Pancreas (tissue), 10 donors: ENCODE measurements at regions not wholly inside any gene's neighbourhood (a gene's known extent, or its start where the extent isn't known, plus 50 kb on each side); places are given as distances from the start of the nearest gene placed in this dataset.

ENCODE experiments used
- ATAC-seq, 4 donors: fragments of 200-7000 bp; cut with Tn5 transposase; one replicate each; pipeline versions ENCODE4 v1.8.0 to v1.9.1; 2020; ENCODE audit warnings: mild to moderate bottlenecking in 4 of 4, moderate library complexity in 4 of 4
- DNase-seq, 6 donors: peaks; one replicate each; pipeline ENCODE4 v3.0.0-alpha.2; 2020
- FAIRE-seq: peaks from 2 replicates; lab custom pipeline; 2012; peaks lifted over from hg19 to GRCh38; lab: Jason Lieb, UNC
- H3K27ac ChIP-seq, 4 donors: fragments of 200-600 bp; sonication (generic); 1 replicate in 3 of 4; 2 replicates in 1 of 4; pipeline versions ENCODE4 v1.5.0 to v1.8.0; 2020
- H3K27me3 ChIP-seq, 4 donors: fragments of 200-600 bp; one replicate each; pipeline ENCODE4 v1.8.0; 2021
- H3K36me3 ChIP-seq, 3 donors: fragments of 200-600 bp; sonication (generic) in 1 of 3; one replicate each; pipeline versions ENCODE4 v1.5.0 to v1.8.0; 2020 to 2021
- H3K4me1 ChIP-seq, 3 donors: fragments of 200-600 bp; one replicate each; pipeline ENCODE4 v1.8.0; 2021
- H3K4me3 ChIP-seq, 4 donors: fragments of 200-600 bp; sonication (generic) in 2 of 4; one replicate each; pipeline versions ENCODE4 v1.5.0 to v1.8.0; 2020 to 2021
- H3K9me3 ChIP-seq, 4 donors: fragments of 200-600 bp; one replicate each; pipeline ENCODE4 v1.8.0; 2021
- CTCF ChIP-seq, 4 donors: fragments of 200-600 bp; sonication (generic) in 3 of 4; IDR thresholded peaks; one replicate each; pipeline versions ENCODE4 v1.5.0 to v1.8.0; 2021; ENCODE audit warnings: antibody characterized with exemption in 4 of 4
- WGBS, 2 donors: extraction: QIAGEN DNeasy Blood & Tissue Kit; methylation state at CpG; one replicate each; pipeline ENCODE4 v1.1.7; 2013; 5-methylcytosine and 5-hydroxymethylcytosine counted together
- intact Hi-C, 3 donors: fragments of 100-400 bp; cut with DNase I; formaldehyde crosslinking; loops; one replicate each; pipeline versions ENCODE4 v1.11.1 to v1.14.2; 2022
- donor health status: healthy with polysubstance abuse.
- donor health status: DM: no; HTN: no; CAD: no; lungs with moderate emphysema.
- donor health status: DM: no; HTN: no; CAD: no.
- donor health status: control.
- donor health status: control.
- donor health status: Bipolar disorder and iron deficiency.
- donor health status: DM: yes; HTN: yes; CAD: no.
- donor health status: DM: no; HTN: no; CAD: no.
- donor health status: DM: no; HTN: no; CAD: no.
- donor health status: DM: yes; HTN: yes; CAD: no.

- DNase-seq (no peak), ATAC-seq (no peak), FAIRE-seq (no peak)
- Histone ChIP-seq H3K27me3 (no peaks in the 10 kb centered on the region), H3K27ac (no peak overlapping the region), H3K4me1 (no peaks in the 10 kb centered on the region), H3K36me3 (no peaks in the 10 kb centered on the region), H3K4me3 (no peak overlapping the region), H3K9me3 (no peaks in the 10 kb centered on the region)
- intact Hi-C loops = no loop called here
- 69 to 70% methylated on average over 2 of the region's 2 CpGs for WGBS, 2 donors
- no peak for TF ChIP-seq CTCF (IDR thresholded peaks at IDR 0.05)
These were observed 559.0 kb upstream of the GOLIM4 start for GRCh38 chr3:168654700-168655099.

- H3K4me3 ChIP-seq = no peak overlapping the region
- no peaks in the 10 kb centered on the region for H3K4me1 ChIP-seq
- no peak for TF ChIP-seq CTCF (IDR thresholded peaks at IDR 0.05)
- FAIRE-seq (no peak), DNase-seq (no peak), ATAC-seq (no peak)
- H3K27me3 ChIP-seq = no peaks in the 10 kb centered on the region
- intact Hi-C loops = no loop called here
- WGBS, 2 donors = 33 to 40% methylated on average over 1 of the region's 1 CpG
- H3K9me3 ChIP-seq = no peaks in the 10 kb centered on the region
- no peak overlapping the region for H3K27ac ChIP-seq
- no peaks in the 10 kb centered on the region for H3K36me3 ChIP-seq
These were observed 557.5 kb upstream of the GOLIM4 start for GRCh38 chr3:168653255-168653654.

- DNase-seq = no peak
- Histone ChIP-seq H3K9me3 (no peaks in the 10 kb centered on the region), H3K36me3 (no peaks in the 10 kb centered on the region), H3K4me3 (no peak overlapping the region), H3K27me3 (no peaks in the 10 kb centered on the region), H3K4me1 (no peaks in the 10 kb centered on the region), H3K27ac (no peak overlapping the region)
- intact Hi-C loops = no loop called here
- FAIRE-seq = no peak
- WGBS, 2 donors = 57 to 73% methylated on average over 3 of the region's 3 CpGs
- TF ChIP-seq CTCF (IDR thresholded peaks at IDR 0.05) = no peak
- no peak for ATAC-seq
These were observed 552.6 kb upstream of the GOLIM4 start for GRCh38 chr3:168648321-168648720.

GRCh38 chr3:168647582-168647981 is 551.9 kb upstream of the GOLIM4 start:
- no peak for TF ChIP-seq CTCF (IDR thresholded peaks at IDR 0.05)
- intact Hi-C loops = no loop called here
- Histone ChIP-seq H3K27ac (no peak overlapping the region), H3K4me1 (no peaks in the 10 kb centered on the region), H3K9me3 (no peaks in the 10 kb centered on the region), H3K4me3 (no peak overlapping the region), H3K36me3 (no peaks in the 10 kb centered on the region), H3K27me3 (no peaks in the 10 kb centered on the region)
- no peak for FAIRE-seq
- DNase-seq = no peak
- ATAC-seq = no peak

- no peaks in the 10 kb centered on the region for H3K36me3 ChIP-seq
- no peak overlapping the region for H3K4me3 ChIP-seq
- DNase-seq (no peak), FAIRE-seq (no peak), ATAC-seq (no peak)
- 62 to 77% methylated on average over 2 of the region's 2 CpGs for WGBS, 2 donors
- H3K27me3 ChIP-seq = no peaks in the 10 kb centered on the region
- no peak for TF ChIP-seq CTCF (IDR thresholded peaks at IDR 0.05)
- no peak overlapping the region for H3K27ac ChIP-seq
- H3K4me1 ChIP-seq = no peaks in the 10 kb centered on the region
- H3K9me3 ChIP-seq = no peaks in the 10 kb centered on the region
- intact Hi-C loops = no loop called here
These were observed 549.5 kb upstream of the GOLIM4 start for GRCh38 chr3:168645180-168645579.
